HEK293 (cell line): ENCODE measurements at regions not wholly inside any gene's neighbourhood (a gene's known extent, or its start where the extent isn't known, plus 50 kb on each side); places are given as distances from the start of the nearest gene placed in this dataset.

Experiments used
- CTCF ChIA-PET: fragments of 350-600 bp; formaldehyde crosslinking; extraction: SDS; loops from one replicate; lab custom pipeline; 2021; ENCODE audit warnings: antibody characterized with exemption; lab: Yijun Ruan, JAX
- POLR2A ChIA-PET: fragments of 300-600 bp; formaldehyde crosslinking; extraction: SDS; loops from one replicate; lab custom pipeline; 2020; ENCODE audit warnings: antibody characterized with exemption, inconsistent platforms; lab: Yijun Ruan, JAX
- H3K27ac ChIP-seq: fragments of 200-500 bp; sonication (Bioruptor generic); 2 replicates; pipeline ENCODE4 v1.5.1; 2014; ENCODE audit warnings: low read depth, low read length, control low read depth, inconsistent platforms; ENCODE audit errors: extremely low read depth
- H3K36me3 ChIP-seq, 2 experiments: fragments of 200-500 bp in 1 of 2; sonication (Bioruptor generic) in 1 of 2; 1 replicate in 1 of 2; 2 replicates in 1 of 2; pipeline ENCODE4 v1.5.1; 2014 to 2017; ENCODE audit warnings: inconsistent platforms in 2 of 2, low read length in 2 of 2; ENCODE audit not compliant: control insufficient read depth in 2 of 2, insufficient read depth in 1 of 2
- H3K4me1 ChIP-seq: fragments of 200-500 bp; sonication (Bioruptor generic); 2 replicates; pipeline ENCODE4 v1.5.1; 2014; ENCODE audit warnings: mild to moderate bottlenecking, low read length, inconsistent platforms; ENCODE audit not compliant: control insufficient read depth, insufficient read depth
- H3K4me3 ChIP-seq: 2 replicates; pipeline ENCODE4 v1.5.1; 2011; ENCODE audit warnings: low read depth, mild to moderate bottlenecking, control low read depth, low read length, moderate library complexity
- H3K9me3 ChIP-seq: fragments of 200-500 bp; sonication (Bioruptor generic); 2 replicates; pipeline ENCODE4 v1.5.1; 2014; ENCODE audit warnings: low read depth, low read length, inconsistent platforms; ENCODE audit not compliant: control insufficient read depth, insufficient read depth
- BCL11A ChIP-seq: fragments of 450-650 bp; formaldehyde crosslinking; IDR thresholded peaks from 2 replicates; pipeline ENCODE4 v1.5.1; 2016; ENCODE audit warnings: low read depth, missing biosample characterization, missing genetic modification characterization
- GLIS1 ChIP-seq: fragments of 450-650 bp; formaldehyde crosslinking; IDR thresholded peaks from 2 replicates; pipeline ENCODE4 v1.5.1; 2016; ENCODE audit warnings: missing biosample characterization, missing genetic modification characterization
- KLF10 ChIP-seq: fragments of 450-650 bp; IDR thresholded peaks from 2 replicates; pipeline ENCODE4 v1.5.1; 2018; ENCODE audit warnings: missing biosample characterization, mild to moderate bottlenecking, missing genetic modification characterization
- TRIM28 ChIP-seq: IDR thresholded peaks from 2 replicates; pipeline ENCODE4 v1.6.1; 2011; ENCODE audit warnings: low read length, control low read depth, borderline replicate concordance
- ZBTB48 ChIP-seq: fragments of 450-650 bp; formaldehyde crosslinking; IDR thresholded peaks from 2 replicates; pipeline ENCODE4 v1.5.1; 2016; ENCODE audit warnings: missing biosample characterization, missing genetic modification characterization
- ZFP69B ChIP-seq: fragments of 450-650 bp; formaldehyde crosslinking; IDR thresholded peaks from 2 replicates; pipeline ENCODE4 v1.5.1; 2016; ENCODE audit warnings: missing biosample characterization, missing genetic modification characterization
- ZNF138 ChIP-seq: fragments of 450-650 bp; formaldehyde crosslinking; IDR thresholded peaks from 2 replicates; pipeline ENCODE4 v1.5.1; 2016; ENCODE audit warnings: missing biosample characterization, missing genetic modification characterization, borderline replicate concordance
- ZNF223 ChIP-seq: fragments of 450-650 bp; formaldehyde crosslinking; IDR thresholded peaks from 2 replicates; pipeline ENCODE4 v1.5.1; 2016; ENCODE audit warnings: missing biosample characterization, missing genetic modification characterization
- ZNF324 ChIP-seq: fragments of 450-650 bp; formaldehyde crosslinking; IDR thresholded peaks from 2 replicates; pipeline ENCODE4 v1.5.1; 2016; ENCODE audit warnings: missing biosample characterization, missing genetic modification characterization
- ZNF501 ChIP-seq: fragments of 450-650 bp; formaldehyde crosslinking; IDR thresholded peaks from 2 replicates; pipeline ENCODE4 v1.5.1; 2016; ENCODE audit warnings: missing biosample characterization, missing genetic modification characterization
- ZNF510 ChIP-seq: fragments of 450-650 bp; formaldehyde crosslinking; IDR thresholded peaks from 2 replicates; pipeline ENCODE4 v1.5.1; 2018; ENCODE audit warnings: mild to moderate bottlenecking, missing genetic modification characterization, missing biosample characterization; ENCODE audit not compliant: insufficient replicate concordance
- ZNF558 ChIP-seq: fragments of 450-650 bp; formaldehyde crosslinking; IDR thresholded peaks from 2 replicates; pipeline ENCODE4 v1.5.1; 2016; ENCODE audit warnings: missing biosample characterization, missing genetic modification characterization
- ZNF610 ChIP-seq: fragments of 450-650 bp; formaldehyde crosslinking; IDR thresholded peaks from 2 replicates; pipeline ENCODE4 v1.5.1; 2016; ENCODE audit warnings: missing biosample characterization, missing genetic modification characterization, borderline replicate concordance
- ZNF645 ChIP-seq: fragments of 450-650 bp; formaldehyde crosslinking; IDR thresholded peaks from 2 replicates; pipeline ENCODE4; 2016; ENCODE audit warnings: missing biosample characterization, missing genetic modification characterization
- ZNF654 ChIP-seq: fragments of 450-650 bp; formaldehyde crosslinking; IDR thresholded peaks from 2 replicates; pipeline ENCODE4 v1.5.1; 2016; ENCODE audit warnings: low read depth, missing biosample characterization, missing genetic modification characterization
- ZNF707 ChIP-seq: fragments of 450-650 bp; formaldehyde crosslinking; IDR thresholded peaks from 2 replicates; pipeline ENCODE4 v1.5.1; 2016; ENCODE audit warnings: missing biosample characterization, missing genetic modification characterization
- TF ChIP-seq, protein P1 (sequence below): fragments of 450-650 bp; formaldehyde crosslinking; IDR thresholded peaks from 2 replicates; pipeline ENCODE4 v1.5.1; 2016; ENCODE audit warnings: missing biosample characterization, missing genetic modification characterization
- TF ChIP-seq, protein P2 (sequence below): fragments of 450-650 bp; formaldehyde crosslinking; IDR thresholded peaks from 2 replicates; pipeline ENCODE4 v1.5.1; 2016; ENCODE audit warnings: missing biosample characterization, missing genetic modification characterization
- TF ChIP-seq, protein P3 (sequence below): fragments of 450-650 bp; formaldehyde crosslinking; IDR thresholded peaks from 2 replicates; pipeline ENCODE4 v1.5.1; 2016; ENCODE audit warnings: missing biosample characterization, missing genetic modification characterization
- TF ChIP-seq, protein P4 (sequence below): fragments of 450-650 bp; formaldehyde crosslinking; IDR thresholded peaks from 2 replicates; pipeline ENCODE4 v1.5.1; 2017; ENCODE audit warnings: missing biosample characterization, missing genetic modification characterization

DNA sequence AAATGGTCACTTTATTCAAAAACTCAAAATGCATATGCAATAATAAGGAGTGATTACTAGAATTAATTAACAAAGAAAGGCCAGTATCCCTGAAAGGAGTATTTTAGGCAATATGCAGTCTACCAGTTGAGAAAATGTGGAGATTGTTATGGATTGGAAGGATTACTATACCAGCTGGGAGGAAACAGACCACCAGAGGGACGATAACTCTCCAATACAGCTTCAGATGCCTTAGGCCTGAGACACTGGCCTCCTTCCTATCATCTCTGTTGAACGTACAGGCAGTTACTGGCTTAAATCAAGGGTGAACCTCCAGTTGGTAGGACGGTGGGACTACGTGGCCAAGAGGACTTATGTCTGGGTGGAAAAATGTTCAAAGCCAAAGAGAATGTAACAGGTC is 336.4 kb upstream of the EPHA4 start:
- no peaks in the 10 kb centered on the region for H3K4me1 ChIP-seq
- POLR2A ChIA-PET = no interaction called here
- CTCF ChIA-PET = interaction anchor here (0.9 kb wide), 1 partner anchor 24 kb away, joined by 3 read pairs; no protein-coding TSS in a partner anchor
- no peak overlapping the region for H3K27ac ChIP-seq
- no peak for TF ChIP-seq ZNF610
- no peak for TF ChIP-seq ZNF501 (tag by site-specific recombination)
- TF ChIP-seq ZNF138 (tag by site-specific recombination) = no peak
- no peak for TF ChIP-seq ZNF510 (tag by site-specific recombination)
- TF ChIP-seq ZNF223 (tag by site-specific recombination) = no peak
- no peak for TF ChIP-seq ZFP69B
- no peak for TF ChIP-seq GLIS1 (tag by site-specific recombination)
- TF ChIP-seq, protein P1, sequence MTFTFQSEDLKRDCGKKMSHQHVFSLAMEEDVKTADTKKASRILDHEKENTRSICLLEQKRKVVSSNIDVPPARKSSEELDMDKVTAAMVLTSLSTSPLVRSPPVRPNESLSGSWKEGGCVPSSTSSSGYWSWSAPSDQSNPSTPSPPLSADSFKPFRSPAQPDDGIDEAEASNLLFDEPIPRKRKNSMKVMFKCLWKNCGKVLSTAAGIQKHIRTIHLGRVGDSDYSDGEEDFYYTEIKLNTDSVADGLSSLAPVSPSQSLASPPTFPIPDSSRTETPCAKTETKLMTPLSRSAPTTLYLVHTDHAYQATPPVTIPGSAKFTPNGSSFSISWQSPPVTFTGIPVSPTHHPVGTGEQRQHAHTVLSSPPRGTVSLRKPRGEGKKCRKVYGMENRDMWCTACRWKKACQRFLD (tag by site-specific recombination) = no peak
- no peak for TF ChIP-seq ZNF654 (tag by site-specific recombination)
- TF ChIP-seq ZNF324 = no peak
- TF ChIP-seq ZNF558 (tag by site-specific recombination) = no peak
- H3K36me3 ChIP-seq = no peaks in the 10 kb centered on the region
- H3K4me3 ChIP-seq = no peak overlapping the region
- no peaks in the 10 kb centered on the region for H3K9me3 ChIP-seq

GRCh38 chr2:221897718-221898117 is 325.6 kb upstream of the EPHA4 start:
- Histone ChIP-seq H3K27ac (no peak overlapping the region), H3K4me1 (no peaks in the 10 kb centered on the region), H3K4me3 (no peak overlapping the region), H3K36me3 (no peaks in the 10 kb centered on the region), H3K9me3 (no peaks in the 10 kb centered on the region)
- TF ChIP-seq, protein P2, sequence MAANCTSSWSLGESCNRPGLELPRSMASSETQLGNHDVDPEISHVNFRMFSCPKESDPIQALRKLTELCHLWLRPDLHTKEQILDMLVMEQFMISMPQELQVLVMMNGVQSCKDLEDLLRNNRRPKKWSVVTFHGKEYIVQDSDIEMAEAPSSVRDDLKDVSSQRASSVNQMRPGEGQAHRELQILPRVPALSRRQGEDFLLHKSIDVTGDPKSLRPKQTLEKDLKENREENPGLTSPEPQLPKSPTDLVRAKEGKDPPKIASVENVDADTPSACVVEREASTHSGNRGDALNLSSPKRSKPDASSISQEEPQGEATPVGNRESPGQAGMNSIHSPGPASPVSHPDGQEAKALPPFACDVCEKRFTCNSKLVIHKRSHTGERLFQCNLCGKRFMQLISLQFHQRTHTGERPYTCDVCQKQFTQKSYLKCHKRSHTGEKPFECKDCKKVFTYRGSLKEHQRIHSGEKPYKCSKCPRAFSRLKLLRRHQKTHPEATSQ = no peak
- TF ChIP-seq ZBTB48 (no peak), BCL11A (tag by site-specific recombination) (no peak), ZNF645 (tag by site-specific recombination) (no peak), TRIM28 (no peak), ZNF707 (no peak), KLF10 (tag by site-specific recombination) (no peak)
- TF ChIP-seq, protein P3, sequence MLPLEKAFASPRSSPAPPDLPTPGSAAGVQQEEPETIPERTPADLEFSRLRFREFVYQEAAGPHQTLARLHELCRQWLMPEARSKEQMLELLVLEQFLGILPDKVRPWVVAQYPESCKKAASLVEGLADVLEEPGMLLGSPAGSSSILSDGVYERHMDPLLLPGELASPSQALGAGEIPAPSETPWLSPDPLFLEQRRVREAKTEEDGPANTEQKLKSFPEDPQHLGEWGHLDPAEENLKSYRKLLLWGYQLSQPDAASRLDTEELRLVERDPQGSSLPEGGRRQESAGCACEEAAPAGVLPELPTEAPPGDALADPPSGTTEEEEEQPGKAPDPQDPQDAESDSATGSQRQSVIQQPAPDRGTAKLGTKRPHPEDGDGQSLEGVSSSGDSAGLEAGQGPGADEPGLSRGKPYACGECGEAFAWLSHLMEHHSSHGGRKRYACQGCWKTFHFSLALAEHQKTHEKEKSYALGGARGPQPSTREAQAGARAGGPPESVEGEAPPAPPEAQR (tag by site-specific recombination) = no peak
- TF ChIP-seq, protein P4, sequence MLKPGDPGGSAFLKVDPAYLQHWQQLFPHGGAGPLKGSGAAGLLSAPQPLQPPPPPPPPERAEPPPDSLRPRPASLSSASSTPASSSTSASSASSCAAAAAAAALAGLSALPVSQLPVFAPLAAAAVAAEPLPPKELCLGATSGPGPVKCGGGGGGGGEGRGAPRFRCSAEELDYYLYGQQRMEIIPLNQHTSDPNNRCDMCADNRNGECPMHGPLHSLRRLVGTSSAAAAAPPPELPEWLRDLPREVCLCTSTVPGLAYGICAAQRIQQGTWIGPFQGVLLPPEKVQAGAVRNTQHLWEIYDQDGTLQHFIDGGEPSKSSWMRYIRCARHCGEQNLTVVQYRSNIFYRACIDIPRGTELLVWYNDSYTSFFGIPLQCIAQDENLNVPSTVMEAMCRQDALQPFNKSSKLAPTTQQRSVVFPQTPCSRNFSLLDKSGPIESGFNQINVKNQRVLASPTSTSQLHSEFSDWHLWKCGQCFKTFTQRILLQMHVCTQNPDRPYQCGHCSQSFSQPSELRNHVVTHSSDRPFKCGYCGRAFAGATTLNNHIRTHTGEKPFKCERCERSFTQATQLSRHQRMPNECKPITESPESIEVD (tag by site-specific recombination) = no peak
- ChIA-PET CTCF (no interaction called here), POLR2A (no interaction called here)
